Osteoblast (primary cell): ENCODE measurements at regions not wholly inside any gene's neighbourhood (a gene's known extent, or its start where the extent isn't known, plus 50 kb on each side); places are given as distances from the start of the nearest gene placed in this dataset.

ENCODE experiments used
- DNase-seq: peaks from one replicate; pipeline ENCODE4 v3.0.0; 2011; ENCODE audit warnings: low spot score, mixed read lengths; ENCODE audit not compliant: insufficient read length; ENCODE audit errors: missing footprints
- H2AFZ ChIP-seq: 2 replicates; pipeline ENCODE4 v1.6.0; 2011; ENCODE audit warnings: mild to moderate bottlenecking, low read length
- H3K27ac ChIP-seq: 2 replicates; pipeline ENCODE4 v1.5.1; 2011; ENCODE audit warnings: mild to moderate bottlenecking, low read depth, low read length, moderate library complexity
- H3K27me3 ChIP-seq: 2 replicates; pipeline ENCODE4 v1.6.0; 2012; ENCODE audit warnings: mild to moderate bottlenecking, control low read depth, inconsistent platforms, low read length, moderate library complexity; ENCODE audit not compliant: insufficient read depth
- H3K36me3 ChIP-seq: 2 replicates; pipeline ENCODE4 v1.5.1; 2011; ENCODE audit warnings: mild to moderate bottlenecking, low read length, control low read depth, moderate library complexity; ENCODE audit not compliant: insufficient read depth
- H3K4me1 ChIP-seq: 2 replicates; pipeline ENCODE4 v1.5.1; 2011; ENCODE audit warnings: mild to moderate bottlenecking, low read length, control low read depth, moderate library complexity; ENCODE audit not compliant: insufficient read depth
- H3K4me2 ChIP-seq: 2 replicates; pipeline ENCODE4 v1.6.0; 2011; ENCODE audit warnings: mild to moderate bottlenecking, low read length; ENCODE audit not compliant: insufficient read depth
- H3K4me3 ChIP-seq: fragments of 200-600 bp; sonication (generic); 3 replicates; pipeline ENCODE4 v1.5.1; 2012; ENCODE audit warnings: mild to moderate bottlenecking, low read length, inconsistent platforms; ENCODE audit not compliant: insufficient read depth
- H3K79me2 ChIP-seq: 2 replicates; pipeline ENCODE4 v1.6.0; 2012; ENCODE audit warnings: mild to moderate bottlenecking, low read length, control low read depth, inconsistent platforms; ENCODE audit not compliant: insufficient read depth
- H3K9me3 ChIP-seq: 2 replicates; pipeline ENCODE4 v1.5.1; 2011; ENCODE audit warnings: low read depth, low read length, control low read depth
- H4K20me1 ChIP-seq: 2 replicates; pipeline ENCODE4 v1.6.0; 2012; ENCODE audit warnings: mild to moderate bottlenecking, low read length, control low read depth; ENCODE audit not compliant: insufficient read depth
- CTCF ChIP-seq: IDR thresholded peaks from 2 replicates; pipeline ENCODE4 v1.5.1; 2011; ENCODE audit warnings: mild to moderate bottlenecking, low read depth, low read length, moderate library complexity; ENCODE audit errors: extremely low read depth

- no peak overlapping the region for H3K4me3 ChIP-seq
- no peak for DNase-seq
- no peaks in the 10 kb centered on the region for H3K79me2 ChIP-seq
- no peak overlapping the region for H3K4me2 ChIP-seq
- no peaks in the 10 kb centered on the region for H3K4me1 ChIP-seq
- H3K27me3 ChIP-seq = no peaks in the 10 kb centered on the region
- H3K27ac ChIP-seq = no peak overlapping the region
- no peak overlapping the region for H2AFZ ChIP-seq
- no peak for TF ChIP-seq CTCF
- no peaks in the 10 kb centered on the region for H4K20me1 ChIP-seq
- no peaks in the 10 kb centered on the region for H3K36me3 ChIP-seq
- no peaks in the 10 kb centered on the region for H3K9me3 ChIP-seq
Observed at GRCh38 chr20:7736336-7736735, 203.9 kb downstream of the HAO1 start.

GRCh38 chr20:7741866-7742265 lies 198.4 kb downstream of the HAO1 start:
- no peak for TF ChIP-seq CTCF
- no peak for DNase-seq

GRCh38 chr20:7742479-7742878 lies 197.8 kb downstream of the HAO1 start:
- Histone ChIP-seq H3K27ac (no peak overlapping the region), H3K79me2 (no peaks in the 10 kb centered on the region), H3K27me3 (no peaks in the 10 kb centered on the region), H3K4me1 (no peaks in the 10 kb centered on the region), H3K9me3 (peaks cover 4% of the 10 kb centered on the region), H2AFZ (no peak overlapping the region), H3K36me3 (no peaks in the 10 kb centered on the region), H4K20me1 (no peaks in the 10 kb centered on the region), H3K4me2 (no peak overlapping the region), H3K4me3 (no peak overlapping the region)
- no peak for TF ChIP-seq CTCF
- DNase-seq = no peak

More at GRCh38 chr20:7741866-7742265, 198.4 kb downstream of the HAO1 start:
- no peak overlapping the region for H3K27ac ChIP-seq
- no peaks in the 10 kb centered on the region for H3K4me1 ChIP-seq
- H3K27me3 ChIP-seq = no peaks in the 10 kb centered on the region
- no peak overlapping the region for H3K4me3 ChIP-seq
- no peaks in the 10 kb centered on the region for H3K79me2 ChIP-seq
- H4K20me1 ChIP-seq = no peaks in the 10 kb centered on the region
- H2AFZ ChIP-seq = no peak overlapping the region
- H3K4me2 ChIP-seq = no peak overlapping the region
- peaks cover 4% of the 10 kb centered on the region for H3K9me3 ChIP-seq
- no peaks in the 10 kb centered on the region for H3K36me3 ChIP-seq

GRCh38 chr20:7744411-7744810 lies 195.8 kb downstream of the HAO1 start:
- no peaks in the 10 kb centered on the region for H3K79me2 ChIP-seq
- no peak overlapping the region for H3K27ac ChIP-seq
- H4K20me1 ChIP-seq = no peaks in the 10 kb centered on the region
- H3K27me3 ChIP-seq = no peaks in the 10 kb centered on the region
- H3K4me2 ChIP-seq = no peak overlapping the region
- no peak for TF ChIP-seq CTCF
- H2AFZ ChIP-seq = no peak overlapping the region
- H3K36me3 ChIP-seq = no peaks in the 10 kb centered on the region
- H3K4me1 ChIP-seq = no peaks in the 10 kb centered on the region
- no peak for DNase-seq
- no peak overlapping the region for H3K4me3 ChIP-seq
- H3K9me3 ChIP-seq = peaks cover 4% of the 10 kb centered on the region
